ENCODE measurements at regions not wholly inside any gene's neighbourhood (a gene's known extent, or its start where the extent isn't known, plus 50 kb on each side); places are given as distances from the start of the nearest gene placed in this dataset.
"Not testable (repeated sequence)": the region's sequence is repeated elsewhere in the genome, so short reads cannot be mapped to it uniquely, and the experiment has no call there.

- no peak for TF ChIP-seq CTCF (IDR thresholded peaks at IDR 0.05; ENCODE audit: insufficient read depth, low read length, poor library complexity, severe bottlenecking)
- Histone ChIP-seq H3K4me3 (replicated peaks; ENCODE audit: low read depth, low read length) (no peak overlapping the region), H3K36me3 (ENCODE audit: control insufficient read depth, insufficient read depth, low read length) (no peaks in the 10 kb centered on the region), H3K27me3 (replicated peaks; ENCODE audit: control insufficient read depth, insufficient read depth, low read length) (no peaks in the 10 kb centered on the region)
- DNase-seq (ENCODE audit: extremely low read depth, insufficient read length) = no peak
These were observed 828.4 kb upstream of the VRK2 start for GRCh38 chr2:57218206-57218605.

GRCh38 chr2:57229706-57230105 lies 816.9 kb upstream of the VRK2 start:
- H3K4me3 ChIP-seq (replicated peaks; ENCODE audit: low read depth, low read length); H3K36me3 ChIP-seq (ENCODE audit: control insufficient read depth, insufficient read depth, low read length); H3K27me3 ChIP-seq (replicated peaks; ENCODE audit: control insufficient read depth, insufficient read depth, low read length); DNase-seq (ENCODE audit: extremely low read depth, insufficient read length): not testable (repeated sequence)

GRCh38 chr2:57232341-57232740 lies 814.3 kb upstream of the VRK2 start:
- H3K4me3 ChIP-seq (replicated peaks; ENCODE audit: low read depth, low read length); DNase-seq (ENCODE audit: extremely low read depth, insufficient read length); H3K27me3 ChIP-seq (replicated peaks; ENCODE audit: control insufficient read depth, insufficient read depth, low read length); H3K36me3 ChIP-seq (ENCODE audit: control insufficient read depth, insufficient read depth, low read length): not testable (repeated sequence)

GRCh38 chr2:57251495-57251894 lies 795.1 kb upstream of the VRK2 start:
- H3K36me3 ChIP-seq (ENCODE audit: control insufficient read depth, insufficient read depth, low read length); H3K4me3 ChIP-seq (replicated peaks; ENCODE audit: low read depth, low read length); H3K27me3 ChIP-seq (replicated peaks; ENCODE audit: control insufficient read depth, insufficient read depth, low read length); DNase-seq (ENCODE audit: extremely low read depth, insufficient read length): not testable (repeated sequence)

GRCh38 chr2:57276408-57276807 lies 770.2 kb upstream of the VRK2 start:
- DNase-seq (ENCODE audit: extremely low read depth, insufficient read length); H3K36me3 ChIP-seq (ENCODE audit: control insufficient read depth, insufficient read depth, low read length); H3K4me3 ChIP-seq (replicated peaks; ENCODE audit: low read depth, low read length); H3K27me3 ChIP-seq (replicated peaks; ENCODE audit: control insufficient read depth, insufficient read depth, low read length): not testable (repeated sequence)

GRCh38 chr2:57278451-57278850 lies 768.2 kb upstream of the VRK2 start:
- no peak for TF ChIP-seq CTCF (IDR thresholded peaks at IDR 0.05; ENCODE audit: insufficient read depth, low read length, poor library complexity, severe bottlenecking)
- DNase-seq (ENCODE audit: extremely low read depth, insufficient read length) = no peak
- Histone ChIP-seq H3K27me3 (replicated peaks; ENCODE audit: control insufficient read depth, insufficient read depth, low read length) (no peaks in the 10 kb centered on the region), H3K36me3 (ENCODE audit: control insufficient read depth, insufficient read depth, low read length) (no peaks in the 10 kb centered on the region), H3K4me3 (replicated peaks; ENCODE audit: low read depth, low read length) (no peak overlapping the region)

GRCh38 chr2:57291209-57291608 lies 755.4 kb upstream of the VRK2 start:
- H3K36me3 ChIP-seq (ENCODE audit: control insufficient read depth, insufficient read depth, low read length) = no peaks in the 10 kb centered on the region
- no peak for DNase-seq (ENCODE audit: extremely low read depth, insufficient read length)
- no peaks in the 10 kb centered on the region for H3K27me3 ChIP-seq (replicated peaks; ENCODE audit: control insufficient read depth, insufficient read depth, low read length)
- H3K4me3 ChIP-seq (replicated peaks; ENCODE audit: low read depth, low read length) = no peak overlapping the region
- no peak for TF ChIP-seq CTCF (IDR thresholded peaks at IDR 0.05; ENCODE audit: insufficient read depth, low read length, poor library complexity, severe bottlenecking)

- H3K4me3 ChIP-seq (replicated peaks; ENCODE audit: low read depth, low read length) = no peak overlapping the region
- H3K27me3 ChIP-seq (replicated peaks; ENCODE audit: control insufficient read depth, insufficient read depth, low read length) = no peaks in the 10 kb centered on the region
- no peaks in the 10 kb centered on the region for H3K36me3 ChIP-seq (ENCODE audit: control insufficient read depth, insufficient read depth, low read length)
- no peak for TF ChIP-seq CTCF (IDR thresholded peaks at IDR 0.05; ENCODE audit: insufficient read depth, low read length, poor library complexity, severe bottlenecking)
- DNase-seq (ENCODE audit: extremely low read depth, insufficient read length) = no peak
These were observed 749.6 kb upstream of the VRK2 start for GRCh38 chr2:57296795-57297517.
